ENCODE measurements at regions not wholly inside any gene's neighbourhood (a gene's known extent, or its start where the extent isn't known, plus 50 kb on each side); places are given as distances from the start of the nearest gene placed in this dataset.

- H3K36me3 Mint-ChIP-seq (ENCODE audit: low read depth), result no peaks in the 10 kb centered on the region
- Histone ChIP-seq H3K9me3 (ENCODE audit: control insufficient read depth in 1 of 2, insufficient read depth in 1 of 2, low read length in 2 of 2) (no peaks in the 10 kb centered on the region), H3K36me3 (ENCODE audit: insufficient read depth, low read length) (no peaks in the 10 kb centered on the region), H3K27me3 (ENCODE audit: control insufficient read depth in 1 of 2, insufficient read depth in 2 of 2, low read length in 2 of 2) (no peaks in the 10 kb centered on the region), H3K4me1 (ENCODE audit: insufficient read depth, low read length) (no peaks in the 10 kb centered on the region), H3K4me3 (ENCODE audit: low read length) (no peak overlapping the region), H3K27ac (ENCODE audit: low read depth in 1 of 2, low read length in 2 of 2) (no peak overlapping the region)
- no peak overlapping the region for H3K27ac Mint-ChIP-seq
- POLR2A ChIA-PET, result no interaction called here
- peaks cover 4% of the 10 kb centered on the region for H3K9me3 Mint-ChIP-seq
- DNase-seq, result no peak
- no peak for TF ChIP-seq CTCF (IDR thresholded peaks at IDR 0.05)
- H3K27me3 Mint-ChIP-seq, result no peaks in the 10 kb centered on the region
- CTCF ChIA-PET, result no interaction called here
- H3K4me3 Mint-ChIP-seq, result no peak overlapping the region
- H3K4me1 Mint-ChIP-seq (ENCODE audit: low read depth), result no peaks in the 10 kb centered on the region
- ATAC-seq (ENCODE audit: poor library complexity), result no peak
- intact Hi-C loops (cut with DNase I, micrococcal nuclease), result no loop called here
Measured at GRCh38 chr4:33427676-33428075, 2707.5 kb downstream of the PCDH7 start.

DNA sequence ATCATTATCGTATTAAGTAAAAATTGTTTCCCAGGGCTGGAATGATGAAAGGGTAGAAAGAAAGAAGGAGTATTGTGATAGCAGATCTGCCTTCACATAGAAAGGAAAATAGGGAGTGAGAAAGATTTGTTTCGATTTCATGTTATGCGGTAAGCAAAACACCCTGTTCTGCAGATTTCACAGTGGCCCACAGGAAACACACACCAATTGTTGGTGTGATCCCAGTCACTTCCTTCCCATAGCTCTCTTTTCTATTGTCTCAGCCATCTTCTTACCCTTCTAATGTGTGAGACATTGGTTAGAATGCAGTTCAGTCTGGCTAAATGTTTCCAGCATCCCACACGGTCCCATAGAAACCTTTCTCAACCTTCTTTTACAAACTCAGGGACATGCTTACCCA is 2709.8 kb downstream of the PCDH7 start:
- no peak overlapping the region for H3K27ac Mint-ChIP-seq
- POLR2A ChIA-PET, result no interaction called here
- no peak for DNase-seq
- H3K36me3 ChIP-seq (ENCODE audit: insufficient read depth, low read length), result no peaks in the 10 kb centered on the region
- H3K9me3 Mint-ChIP-seq, result peaks cover 4% of the 10 kb centered on the region
- no peaks in the 10 kb centered on the region for H3K27me3 Mint-ChIP-seq
- no peaks in the 10 kb centered on the region for H3K27me3 ChIP-seq (ENCODE audit: control insufficient read depth in 1 of 2, insufficient read depth in 2 of 2, low read length in 2 of 2)
- H3K4me1 ChIP-seq (ENCODE audit: insufficient read depth, low read length), result no peaks in the 10 kb centered on the region
- H3K4me1 Mint-ChIP-seq (ENCODE audit: low read depth), result no peaks in the 10 kb centered on the region
- CTCF ChIA-PET, result no interaction called here
- H3K4me3 ChIP-seq (ENCODE audit: low read length), result no peak overlapping the region
- H3K27ac ChIP-seq (ENCODE audit: low read depth in 1 of 2, low read length in 2 of 2), result no peak overlapping the region
- ATAC-seq (ENCODE audit: poor library complexity), result no peak
- peaks cover 0 to under 1% of the 10 kb centered on the region in 2 experiments for H3K9me3 ChIP-seq (ENCODE audit: control insufficient read depth in 1 of 2, insufficient read depth in 1 of 2, low read length in 2 of 2)
- H3K36me3 Mint-ChIP-seq (ENCODE audit: low read depth), result no peaks in the 10 kb centered on the region
- intact Hi-C loops (cut with DNase I, micrococcal nuclease), result no loop called here
- TF ChIP-seq CTCF (IDR thresholded peaks at IDR 0.05), result no peak
- no peak overlapping the region for H3K4me3 Mint-ChIP-seq

GRCh38 chr4:33437406-33437805 is 2717.2 kb downstream of the PCDH7 start:
- no peak for TF ChIP-seq CTCF (IDR thresholded peaks at IDR 0.05)
- no peak overlapping the region for H3K27ac Mint-ChIP-seq
- no peaks in the 10 kb centered on the region for H3K27me3 Mint-ChIP-seq
- intact Hi-C loops (cut with DNase I, micrococcal nuclease), result no loop called here
- H3K9me3 ChIP-seq (ENCODE audit: control insufficient read depth in 1 of 2, insufficient read depth in 1 of 2, low read length in 2 of 2), result peaks cover 0 to 9% of the 10 kb centered on the region in 2 experiments
- no peaks in the 10 kb centered on the region for H3K36me3 ChIP-seq (ENCODE audit: insufficient read depth, low read length)
- H3K4me3 Mint-ChIP-seq, result no peak overlapping the region
- no peak overlapping the region for H3K4me3 ChIP-seq (ENCODE audit: low read length)
- peaks cover 8% of the 10 kb centered on the region for H3K9me3 Mint-ChIP-seq
- no peak for ATAC-seq (ENCODE audit: poor library complexity)
- H3K4me1 Mint-ChIP-seq (ENCODE audit: low read depth), result no peaks in the 10 kb centered on the region
- H3K27me3 ChIP-seq (ENCODE audit: control insufficient read depth in 1 of 2, insufficient read depth in 2 of 2, low read length in 2 of 2), result no peaks in the 10 kb centered on the region
- H3K4me1 ChIP-seq (ENCODE audit: insufficient read depth, low read length), result no peaks in the 10 kb centered on the region
- no peak for DNase-seq
- no peak overlapping the region for H3K27ac ChIP-seq (ENCODE audit: low read depth in 1 of 2, low read length in 2 of 2)
- no peaks in the 10 kb centered on the region for H3K36me3 Mint-ChIP-seq (ENCODE audit: low read depth)
- ChIA-PET CTCF (no interaction called here), POLR2A (no interaction called here)
